ENCODE measurements at regions not wholly inside any gene's neighbourhood (a gene's known extent, or its start where the extent isn't known, plus 50 kb on each side); places are given as distances from the start of the nearest gene placed in this dataset.
"Not testable (repeated sequence)": the region's sequence is repeated elsewhere in the genome, so short reads cannot be mapped to it uniquely, and the experiment has no call there.

DNA sequence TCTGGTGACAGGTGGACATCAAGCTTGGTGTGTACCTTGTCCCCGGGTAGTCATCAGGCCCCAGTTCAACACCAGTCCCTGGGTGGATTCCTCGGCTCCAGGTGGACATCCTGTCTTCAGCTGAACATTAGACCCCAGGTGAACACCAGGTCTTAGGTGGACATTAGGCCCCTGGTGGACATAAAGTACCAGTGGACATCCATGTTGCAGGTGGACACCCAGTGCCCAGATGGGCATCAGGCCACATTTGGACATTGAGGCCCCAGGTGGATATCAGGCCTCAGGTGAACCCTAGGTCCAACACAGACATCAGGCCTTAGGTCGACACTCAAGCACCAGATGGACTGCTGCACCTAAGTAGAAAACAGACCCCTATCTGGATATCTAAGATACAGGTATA, 195.6 kb downstream of the POTEG start:
- not testable (repeated sequence) for H3K27me3 ChIP-seq (ENCODE audit: insufficient read depth, low read length); H3K27ac ChIP-seq (ENCODE audit: low read length); H3K9me3 ChIP-seq (ENCODE audit: insufficient read depth, low read depth, low read length); H3K9ac ChIP-seq (ENCODE audit: low read depth, low read length); H3K4me3 ChIP-seq (ENCODE audit: low read length); H3K4me1 ChIP-seq (ENCODE audit: insufficient read depth, low read length); H3K36me3 ChIP-seq (ENCODE audit: insufficient read depth, low read depth, low read length)

DNA sequence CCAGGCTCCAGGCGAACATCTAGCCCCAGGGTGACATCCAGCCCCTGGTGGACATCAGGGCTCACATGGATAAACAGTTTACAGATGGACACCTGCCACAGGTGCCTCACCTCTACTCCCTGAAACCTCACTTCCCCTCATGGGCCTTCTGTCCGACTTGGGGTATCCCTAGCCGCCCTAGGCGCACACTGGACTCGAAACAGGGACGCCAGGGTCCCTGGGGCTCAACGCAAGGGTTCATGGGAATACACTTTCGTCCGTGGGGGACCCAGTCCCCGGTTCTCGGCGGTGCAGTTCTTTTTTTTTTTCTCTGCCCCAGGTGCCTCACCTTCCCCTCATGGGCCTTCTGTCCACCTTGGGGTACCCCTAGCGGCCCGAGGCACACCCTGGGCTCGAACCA, 194.2 kb downstream of the POTEG start:
- not testable (repeated sequence) for H3K4me3 ChIP-seq (ENCODE audit: low read length); H3K27me3 ChIP-seq (ENCODE audit: insufficient read depth, low read length); H3K36me3 ChIP-seq (ENCODE audit: insufficient read depth, low read depth, low read length); H3K9me3 ChIP-seq (ENCODE audit: insufficient read depth, low read depth, low read length); H3K27ac ChIP-seq (ENCODE audit: low read length); H3K9ac ChIP-seq (ENCODE audit: low read depth, low read length); H3K4me1 ChIP-seq (ENCODE audit: insufficient read depth, low read length)

DNA sequence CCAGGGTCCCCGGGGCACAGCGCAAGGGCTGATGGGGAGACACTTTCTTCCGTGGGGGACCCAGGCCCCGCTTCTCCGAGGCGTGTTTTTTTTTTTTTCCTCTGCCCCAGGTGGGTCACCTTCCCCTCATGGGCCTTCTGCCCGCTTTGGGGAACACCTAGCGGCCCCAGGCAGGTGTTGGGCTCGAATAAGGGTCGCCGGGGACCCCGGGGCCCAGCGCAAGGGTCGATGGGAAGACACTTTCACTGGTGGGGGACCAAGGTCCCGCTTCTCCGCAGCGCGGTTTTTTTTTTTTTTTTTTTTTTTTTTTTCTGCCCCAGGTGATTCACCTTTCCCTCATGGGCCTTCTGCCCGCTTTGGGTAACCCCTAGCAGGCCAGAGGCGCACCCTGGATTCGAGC, 193.8 kb downstream of the POTEG start:
- not testable (repeated sequence) for H3K36me3 ChIP-seq (ENCODE audit: insufficient read depth, low read depth, low read length); H3K4me1 ChIP-seq (ENCODE audit: insufficient read depth, low read length); H3K9me3 ChIP-seq (ENCODE audit: insufficient read depth, low read depth, low read length); H3K4me3 ChIP-seq (ENCODE audit: low read length); H3K9ac ChIP-seq (ENCODE audit: low read depth, low read length); H3K27ac ChIP-seq (ENCODE audit: low read length); H3K27me3 ChIP-seq (ENCODE audit: insufficient read depth, low read length)

DNA sequence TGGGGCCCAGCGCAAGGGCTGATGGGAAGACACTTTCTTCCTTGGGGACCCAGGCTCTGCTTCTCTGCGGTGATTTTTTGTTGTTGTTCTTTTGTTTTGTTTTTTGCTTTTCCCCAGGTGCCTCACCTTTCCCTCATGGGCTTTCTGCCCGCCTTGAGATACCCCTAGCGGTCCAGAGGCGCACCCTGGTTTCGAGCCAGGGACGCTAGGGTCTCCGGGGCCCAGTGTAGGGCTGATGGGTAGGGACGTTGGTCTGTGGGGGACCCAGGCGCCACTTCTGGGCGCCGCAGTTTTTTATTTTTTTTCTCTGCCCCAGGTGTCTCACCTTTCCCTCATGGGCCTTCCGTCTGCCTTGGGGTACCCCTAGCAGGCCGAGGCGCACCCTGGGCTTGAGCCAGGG, 192.7 kb downstream of the POTEG start:
- H3K4me1 ChIP-seq (ENCODE audit: insufficient read depth, low read length); H3K27ac ChIP-seq (ENCODE audit: low read length); H3K27me3 ChIP-seq (ENCODE audit: insufficient read depth, low read length); H3K9me3 ChIP-seq (ENCODE audit: insufficient read depth, low read depth, low read length); H3K4me3 ChIP-seq (ENCODE audit: low read length); H3K9ac ChIP-seq (ENCODE audit: low read depth, low read length); H3K36me3 ChIP-seq (ENCODE audit: insufficient read depth, low read depth, low read length): not testable (repeated sequence)

DNA sequence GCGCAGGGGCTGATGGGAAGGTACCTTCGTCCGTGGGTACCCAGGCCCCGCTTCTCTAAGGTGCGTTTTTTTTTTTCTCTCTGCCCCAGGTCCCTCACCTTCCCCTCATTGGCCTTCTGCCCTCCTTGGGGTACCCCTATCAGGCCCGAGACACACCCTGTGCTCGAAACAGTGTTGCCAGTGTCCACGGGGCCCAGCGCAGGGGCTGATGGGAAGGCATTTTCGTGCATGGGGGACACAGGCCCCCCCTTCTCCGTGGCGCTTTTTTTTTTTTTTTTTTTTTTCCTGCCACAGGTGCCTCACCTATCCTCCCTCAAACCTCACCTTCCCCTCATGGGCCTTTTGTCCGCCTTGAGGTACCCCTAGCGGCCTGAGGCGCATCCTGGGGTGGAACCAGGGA, 191.6 kb downstream of the POTEG start:
- not testable (repeated sequence) for H3K4me1 ChIP-seq (ENCODE audit: insufficient read depth, low read length); H3K9ac ChIP-seq (ENCODE audit: low read depth, low read length); H3K9me3 ChIP-seq (ENCODE audit: insufficient read depth, low read depth, low read length); H3K36me3 ChIP-seq (ENCODE audit: insufficient read depth, low read depth, low read length); H3K27ac ChIP-seq (ENCODE audit: low read length); H3K4me3 ChIP-seq (ENCODE audit: low read length); H3K27me3 ChIP-seq (ENCODE audit: insufficient read depth, low read length)

DNA sequence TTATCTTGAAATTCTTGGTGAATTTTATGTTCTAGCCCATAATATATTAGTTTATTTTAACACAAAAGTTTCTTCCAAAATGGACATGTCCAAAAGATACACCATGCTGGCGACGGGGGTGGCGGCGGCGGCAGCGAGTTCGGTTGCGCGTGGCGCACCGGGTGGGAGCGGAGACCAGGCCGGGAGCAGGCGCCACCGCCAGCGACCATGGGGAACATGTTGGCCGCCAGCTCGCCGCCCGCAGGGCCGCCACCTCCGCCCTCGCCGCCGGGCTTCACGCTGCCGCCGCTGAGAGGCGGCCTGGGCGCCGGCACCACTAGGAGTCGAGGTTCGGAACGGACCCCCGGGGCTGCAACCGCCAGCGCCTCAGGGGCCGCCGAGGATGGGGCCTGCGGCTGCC, 167.2 kb downstream of the POTEG start:
- H3K9me3 ChIP-seq (ENCODE audit: insufficient read depth, low read depth, low read length); H3K4me1 ChIP-seq (ENCODE audit: insufficient read depth, low read length); H3K36me3 ChIP-seq (ENCODE audit: insufficient read depth, low read depth, low read length); H3K9ac ChIP-seq (ENCODE audit: low read depth, low read length); H3K4me3 ChIP-seq (ENCODE audit: low read length); H3K27me3 ChIP-seq (ENCODE audit: insufficient read depth, low read length); H3K27ac ChIP-seq (ENCODE audit: low read length): not testable (repeated sequence)

DNA sequence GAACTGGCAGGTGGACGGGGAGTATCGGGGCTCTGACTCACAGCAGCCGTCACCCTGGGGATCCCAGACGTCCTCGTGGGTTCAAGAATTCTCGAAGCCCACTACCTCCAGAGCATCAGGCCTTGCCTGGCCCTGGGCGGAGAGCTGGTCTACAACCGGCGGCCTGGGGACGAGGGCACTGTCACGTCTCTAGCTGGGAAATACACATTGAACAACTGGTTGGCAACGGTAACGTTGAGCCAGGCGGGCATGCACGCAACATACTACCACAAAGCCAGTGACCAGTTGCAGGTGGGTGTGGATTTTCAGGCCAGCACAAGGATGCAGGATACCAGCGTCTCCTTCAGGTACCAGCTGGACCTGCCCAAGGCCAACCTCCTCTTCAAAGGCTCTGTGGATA, 166.5 kb downstream of the POTEG start:
- not testable (repeated sequence) for H3K36me3 ChIP-seq (ENCODE audit: insufficient read depth, low read depth, low read length); H3K9me3 ChIP-seq (ENCODE audit: insufficient read depth, low read depth, low read length); H3K9ac ChIP-seq (ENCODE audit: low read depth, low read length); H3K27ac ChIP-seq (ENCODE audit: low read length); H3K4me1 ChIP-seq (ENCODE audit: insufficient read depth, low read length); H3K4me3 ChIP-seq (ENCODE audit: low read length); H3K27me3 ChIP-seq (ENCODE audit: insufficient read depth, low read length)

DNA sequence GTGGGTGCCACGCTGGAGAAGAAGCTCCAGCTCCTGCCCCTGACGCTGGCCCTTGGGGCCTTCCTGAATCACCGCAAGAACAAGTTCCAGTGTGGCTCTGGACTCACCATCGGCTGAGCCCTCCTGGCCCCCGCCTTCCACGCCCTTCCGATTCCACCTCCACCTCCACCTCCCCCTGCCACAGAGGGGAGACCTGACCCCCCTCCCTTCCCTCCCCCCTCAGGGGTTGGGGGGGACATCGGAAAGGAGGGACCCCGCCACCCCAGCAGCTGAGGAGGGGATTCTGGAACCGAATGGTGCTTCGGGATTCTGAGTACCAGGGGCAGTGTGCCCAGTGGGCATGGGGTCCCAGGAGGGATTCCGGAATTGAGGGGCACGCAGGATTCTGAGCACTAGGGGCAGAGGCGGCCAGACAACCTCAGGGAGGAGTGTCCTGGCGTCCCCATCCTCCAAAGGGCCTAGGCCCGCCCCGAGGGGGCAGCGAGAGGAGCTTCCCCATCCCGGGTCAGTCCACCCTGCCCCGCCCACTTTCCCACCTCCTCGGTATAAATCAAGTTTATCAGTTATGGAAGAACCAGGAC, 166.0 kb downstream of the POTEG start:
- not testable (repeated sequence) for H3K27me3 ChIP-seq (ENCODE audit: insufficient read depth, low read length); H3K27ac ChIP-seq (ENCODE audit: low read length); H3K4me3 ChIP-seq (ENCODE audit: low read length); H3K9me3 ChIP-seq (ENCODE audit: insufficient read depth, low read depth, low read length); H3K36me3 ChIP-seq (ENCODE audit: insufficient read depth, low read depth, low read length); H3K9ac ChIP-seq (ENCODE audit: low read depth, low read length); H3K4me1 ChIP-seq (ENCODE audit: insufficient read depth, low read length)

DNA sequence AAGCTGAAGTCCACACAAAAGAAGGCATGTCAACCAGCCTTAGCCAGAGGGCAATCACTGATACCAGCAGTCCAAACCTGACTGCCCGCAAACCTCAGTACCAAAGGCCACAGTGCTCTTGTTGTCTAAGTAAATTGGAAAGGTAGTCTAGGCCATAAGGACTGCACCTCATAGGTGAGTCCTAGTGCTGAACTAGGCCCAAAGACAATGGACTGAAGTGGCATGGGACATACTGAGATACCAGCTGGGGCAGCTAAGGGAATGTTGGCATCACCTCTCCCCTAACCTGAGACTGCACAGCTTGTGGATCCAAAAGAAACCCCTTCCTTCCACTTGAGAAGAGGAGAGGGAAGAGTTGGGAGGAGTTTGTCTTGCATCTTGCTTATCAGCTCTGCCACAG, 161.9 kb downstream of the POTEG start:
- not testable (repeated sequence) for H3K36me3 ChIP-seq (ENCODE audit: insufficient read depth, low read depth, low read length); H3K27ac ChIP-seq (ENCODE audit: low read length); H3K4me3 ChIP-seq (ENCODE audit: low read length); H3K27me3 ChIP-seq (ENCODE audit: insufficient read depth, low read length); H3K9ac ChIP-seq (ENCODE audit: low read depth, low read length); H3K4me1 ChIP-seq (ENCODE audit: insufficient read depth, low read length); H3K9me3 ChIP-seq (ENCODE audit: insufficient read depth, low read depth, low read length)

DNA sequence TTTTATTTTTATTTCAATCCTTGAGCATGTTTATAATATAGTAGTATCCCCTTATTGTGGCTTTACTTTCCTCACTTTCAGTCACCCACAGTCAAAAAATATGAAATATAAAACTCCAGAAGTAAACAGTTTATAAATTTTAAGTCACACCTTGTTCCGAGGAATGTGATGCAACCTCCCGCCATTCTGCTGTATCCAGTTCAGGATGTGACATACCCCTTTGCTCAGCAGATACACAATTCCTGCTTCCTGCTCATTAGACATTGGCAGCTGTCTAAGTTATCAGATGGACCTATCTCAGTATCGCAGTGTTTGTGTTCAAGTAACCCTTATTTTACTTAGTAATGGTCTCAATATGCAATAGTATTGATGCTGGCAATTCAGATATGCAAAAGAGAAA, 144.5 kb downstream of the POTEG start:
- H3K27me3 ChIP-seq (ENCODE audit: insufficient read depth, low read length); H3K9ac ChIP-seq (ENCODE audit: low read depth, low read length); H3K4me1 ChIP-seq (ENCODE audit: insufficient read depth, low read length); H3K27ac ChIP-seq (ENCODE audit: low read length); H3K36me3 ChIP-seq (ENCODE audit: insufficient read depth, low read depth, low read length); H3K4me3 ChIP-seq (ENCODE audit: low read length); H3K9me3 ChIP-seq (ENCODE audit: insufficient read depth, low read depth, low read length): not testable (repeated sequence)

DNA sequence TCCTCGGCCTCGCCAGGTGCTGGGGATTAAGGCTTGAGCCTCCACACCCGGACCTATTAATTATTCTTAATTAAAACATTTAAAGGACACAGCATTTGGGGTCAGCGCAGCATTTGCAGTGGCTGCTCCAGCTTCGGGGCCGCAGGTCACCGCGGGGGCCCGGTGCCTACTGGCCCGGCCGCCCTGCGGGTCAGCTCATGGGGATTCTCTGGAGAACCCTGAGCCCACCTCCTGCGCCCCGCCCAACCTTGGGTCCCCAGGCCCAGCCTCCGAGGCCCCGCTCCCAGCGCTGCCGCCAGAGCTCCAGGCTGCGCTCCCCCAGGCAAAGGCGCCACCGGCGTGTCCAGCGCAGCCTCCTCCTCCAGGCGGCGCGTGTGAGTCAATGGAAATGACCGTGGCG, 133.9 kb downstream of the POTEG start:
- not testable (repeated sequence) for H3K9ac ChIP-seq (ENCODE audit: low read depth, low read length)

DNA sequence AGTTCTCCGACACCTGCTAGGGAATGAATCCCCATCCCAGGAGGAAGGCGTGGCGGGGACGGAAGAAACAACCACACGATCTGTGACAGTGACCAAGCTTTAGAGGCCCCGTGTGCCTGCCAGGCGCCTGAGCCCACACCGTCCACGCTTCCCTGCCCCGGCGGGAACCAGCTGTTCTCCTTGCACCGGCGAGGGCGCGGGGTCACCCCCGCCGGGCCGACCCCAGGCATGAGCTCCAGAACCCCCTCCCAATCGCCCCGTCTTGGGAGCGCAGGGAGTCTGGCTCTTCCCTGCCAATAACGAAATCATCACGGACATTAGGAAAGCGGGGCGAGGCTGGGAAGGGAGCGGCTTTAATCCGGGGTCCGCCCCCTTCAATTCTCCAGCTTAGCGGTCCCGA, 133.3 kb downstream of the POTEG start:
- not testable (repeated sequence) for H3K27ac ChIP-seq (ENCODE audit: low read length); H3K9me3 ChIP-seq (ENCODE audit: insufficient read depth, low read depth, low read length)

More for the DNA sequence above, 133.9 kb downstream of the POTEG start:
- not testable (repeated sequence) for H3K4me1 ChIP-seq (ENCODE audit: insufficient read depth, low read length); H3K4me3 ChIP-seq (ENCODE audit: low read length); H3K27ac ChIP-seq (ENCODE audit: low read length); H3K9me3 ChIP-seq (ENCODE audit: insufficient read depth, low read depth, low read length); H3K27me3 ChIP-seq (ENCODE audit: insufficient read depth, low read length); H3K36me3 ChIP-seq (ENCODE audit: insufficient read depth, low read depth, low read length)

DNA sequence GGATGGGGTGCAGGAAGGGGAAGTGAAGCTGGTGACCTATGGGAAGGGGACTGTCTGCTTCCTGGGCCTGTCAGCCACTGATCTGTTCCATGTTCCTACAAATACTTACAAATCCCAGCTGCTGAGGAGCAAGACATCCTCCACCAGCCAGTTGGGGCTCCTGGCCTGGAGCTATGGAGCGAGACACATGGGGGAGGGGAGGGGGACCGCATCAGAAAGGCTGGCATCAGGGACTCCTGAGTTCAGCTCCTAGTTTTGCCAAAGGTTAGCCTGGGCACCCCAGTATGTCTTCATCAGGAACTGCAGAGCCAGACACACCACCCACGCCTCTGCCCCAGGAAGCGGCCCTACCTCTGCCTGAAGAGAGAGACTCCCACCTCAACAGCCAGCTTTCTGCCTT, 130.3 kb downstream of the POTEG start:
- not testable (repeated sequence) for H3K9ac ChIP-seq (ENCODE audit: low read depth, low read length); H3K36me3 ChIP-seq (ENCODE audit: insufficient read depth, low read depth, low read length); H3K4me3 ChIP-seq (ENCODE audit: low read length); H3K27ac ChIP-seq (ENCODE audit: low read length); H3K4me1 ChIP-seq (ENCODE audit: insufficient read depth, low read length); H3K9me3 ChIP-seq (ENCODE audit: insufficient read depth, low read depth, low read length); H3K27me3 ChIP-seq (ENCODE audit: insufficient read depth, low read length)

More for the DNA sequence above, 133.3 kb downstream of the POTEG start:
- H3K36me3 ChIP-seq (ENCODE audit: insufficient read depth, low read depth, low read length); H3K4me1 ChIP-seq (ENCODE audit: insufficient read depth, low read length); H3K9ac ChIP-seq (ENCODE audit: low read depth, low read length); H3K27me3 ChIP-seq (ENCODE audit: insufficient read depth, low read length); H3K4me3 ChIP-seq (ENCODE audit: low read length): not testable (repeated sequence)

Data from iPS-20b (cell line).